Amniotic epithelial cell (primary cell): ENCODE measurements at regions not wholly inside any gene's neighbourhood (a gene's known extent, or its start where the extent isn't known, plus 50 kb on each side); places are given as distances from the start of the nearest gene placed in this dataset.

ENCODE experiments used
- DNase-seq: peaks from one replicate; pipeline ENCODE4 v3.0.0-alpha.2; 2010; ENCODE audit warnings: low read depth

- no peak for DNase-seq
These were observed 370.1 kb downstream of the THBS2 start for GRCh38 chr6:168883410-168884049.

GRCh38 chr6:168880271-168880670, 373.4 kb downstream of the THBS2 start:
- DNase-seq: no peak

- no peak for DNase-seq
These were observed 375.8 kb downstream of the THBS2 start for GRCh38 chr6:168877821-168878282.

GRCh38 chr6:168876956-168877355, 376.7 kb downstream of the THBS2 start:
- DNase-seq: no peak

- no peak for DNase-seq
These were observed 377.7 kb downstream of the THBS2 start for GRCh38 chr6:168875811-168876576.

- DNase-seq: no peak
These were observed 379.0 kb downstream of the THBS2 start for GRCh38 chr6:168874637-168875036.

GRCh38 chr6:168873278-168874190, 380.1 kb downstream of the THBS2 start:
- DNase-seq: no peak

GRCh38 chr6:168871642-168872315, 381.9 kb downstream of the THBS2 start:
- no peak for DNase-seq

- no peak for DNase-seq
These were observed 382.7 kb downstream of the THBS2 start for GRCh38 chr6:168870982-168871381.

GRCh38 chr6:168867247-168868102, 386.2 kb downstream of the THBS2 start:
- DNase-seq: no peak

- DNase-seq: no peak
These were observed 387.1 kb downstream of the THBS2 start for GRCh38 chr6:168866534-168866933.

- DNase-seq: no peak
These were observed 388.1 kb downstream of the THBS2 start for GRCh38 chr6:168865522-168865921.

- DNase-seq: no peak
These were observed 388.8 kb downstream of the THBS2 start for GRCh38 chr6:168864541-168865460.

GRCh38 chr6:168863467-168863866, 390.2 kb downstream of the THBS2 start:
- no peak for DNase-seq

- DNase-seq: no peak
These were observed 391.2 kb downstream of the THBS2 start for GRCh38 chr6:168862346-168862980.

- no peak for DNase-seq
These were observed 392.7 kb downstream of the THBS2 start for GRCh38 chr6:168860987-168861386.

GRCh38 chr6:168860341-168860740, 393.3 kb downstream of the THBS2 start:
- no peak for DNase-seq

- no peak for DNase-seq
These were observed 394.7 kb downstream of the THBS2 start for GRCh38 chr6:168858926-168859325.

- no peak for DNase-seq
These were observed 396.7 kb downstream of the THBS2 start for GRCh38 chr6:168856914-168857313.
